Subcutaneous abdominal adipose tissue (tissue), 5 donors: ENCODE measurements at regions not wholly inside any gene's neighbourhood (a gene's known extent, or its start where the extent isn't known, plus 50 kb on each side); places are given as distances from the start of the nearest gene placed in this dataset.

Experiments
- H3K27ac ChIP-seq: one replicate; pipeline ENCODE4 v1.7.0; 2013; ENCODE audit warnings: low read depth, mild to moderate bottlenecking, inconsistent platforms, low read length, moderate library complexity
- H3K27me3 ChIP-seq, 5 donors: one replicate each; pipeline ENCODE4 v1.7.0; 2013; ENCODE audit warnings: low read length in 5 of 5, inconsistent platforms in 1 of 5; ENCODE audit not compliant: control insufficient read depth in 5 of 5, insufficient read depth in 4 of 5
- H3K36me3 ChIP-seq, 5 donors: one replicate each; pipeline ENCODE4 v1.7.0; 2013; ENCODE audit warnings: low read length in 5 of 5; ENCODE audit not compliant: control insufficient read depth in 5 of 5, insufficient read depth in 5 of 5
- H3K4me1 ChIP-seq, 5 donors: one replicate each; pipeline ENCODE4 v1.7.0; 2013; ENCODE audit warnings: low read length in 5 of 5, mild to moderate bottlenecking in 3 of 5, moderate library complexity in 1 of 5; ENCODE audit not compliant: control insufficient read depth in 5 of 5, insufficient read depth in 5 of 5
- H3K4me3 ChIP-seq, 5 donors: one replicate each; pipeline ENCODE4 v1.7.0; 2013; ENCODE audit warnings: low read length in 5 of 5, low read depth in 1 of 5
- H3K9ac ChIP-seq, 5 donors: one replicate each; pipeline ENCODE4 v1.7.0; 2013; ENCODE audit warnings: low read length in 5 of 5, mild to moderate bottlenecking in 4 of 5, moderate library complexity in 3 of 5
- H3K9me3 ChIP-seq, 5 donors: one replicate each; pipeline ENCODE4 v1.7.0; 2013; ENCODE audit warnings: low read length in 5 of 5; ENCODE audit not compliant: control insufficient read depth in 5 of 5
- donor health status: healthy.
- donor health status: healthy.
- donor health status: healthy.
- donor health status: healthy.
- donor health status: healthy.

DNA sequence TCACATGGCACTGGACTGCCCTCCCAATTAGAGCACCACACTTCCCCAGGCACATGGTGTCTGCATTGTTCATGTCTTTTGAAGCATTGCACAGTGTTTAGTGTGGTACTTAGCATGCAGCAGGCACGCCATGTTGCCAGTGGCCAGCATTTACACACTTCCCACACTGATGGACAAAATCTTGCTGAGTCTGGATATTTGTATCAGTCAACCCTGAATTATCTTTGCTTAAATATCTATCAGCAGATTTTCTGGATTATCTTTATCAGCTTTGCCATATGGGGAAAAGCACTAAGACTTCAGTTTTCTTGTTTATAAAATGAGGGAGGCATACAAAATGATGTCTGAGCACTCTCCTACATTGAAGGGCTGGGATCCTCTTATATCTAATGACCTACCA lies 416.0 kb upstream of the MMADHC start:
- Histone ChIP-seq H3K36me3 (no peaks in the 10 kb centered on the region), H3K4me3 (no peak overlapping the region), H3K4me1 (no peaks in the 10 kb centered on the region), H3K9ac (no peak overlapping the region), H3K27ac (no peak overlapping the region), H3K9me3 (no peaks in the 10 kb centered on the region), H3K27me3 (no peaks in the 10 kb centered on the region)

DNA sequence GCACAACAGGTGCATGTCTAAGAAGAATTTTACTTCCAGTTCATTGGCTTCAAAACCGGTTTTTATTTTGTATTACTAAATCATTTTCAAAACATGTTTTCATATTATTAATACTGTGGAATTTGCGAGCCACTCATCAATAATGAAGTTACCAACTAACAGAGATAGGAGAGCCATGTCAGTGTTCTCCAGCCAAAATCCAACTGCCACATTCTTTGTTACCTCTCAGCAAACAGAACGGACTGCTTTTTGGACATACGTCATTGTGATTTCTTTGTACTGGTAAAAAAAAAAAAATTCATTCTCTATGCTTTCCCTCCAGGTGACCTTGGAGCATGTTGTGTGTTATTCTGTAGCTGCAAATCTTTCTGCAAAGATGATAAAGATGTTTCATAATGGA lies 414.2 kb upstream of the MMADHC start:
- Histone ChIP-seq H3K4me3 (no peak overlapping the region), H3K4me1 (no peaks in the 10 kb centered on the region), H3K27me3 (no peaks in the 10 kb centered on the region), H3K27ac (no peak overlapping the region), H3K9ac (no peak overlapping the region), H3K36me3 (no peaks in the 10 kb centered on the region), H3K9me3 (no peaks in the 10 kb centered on the region)

DNA sequence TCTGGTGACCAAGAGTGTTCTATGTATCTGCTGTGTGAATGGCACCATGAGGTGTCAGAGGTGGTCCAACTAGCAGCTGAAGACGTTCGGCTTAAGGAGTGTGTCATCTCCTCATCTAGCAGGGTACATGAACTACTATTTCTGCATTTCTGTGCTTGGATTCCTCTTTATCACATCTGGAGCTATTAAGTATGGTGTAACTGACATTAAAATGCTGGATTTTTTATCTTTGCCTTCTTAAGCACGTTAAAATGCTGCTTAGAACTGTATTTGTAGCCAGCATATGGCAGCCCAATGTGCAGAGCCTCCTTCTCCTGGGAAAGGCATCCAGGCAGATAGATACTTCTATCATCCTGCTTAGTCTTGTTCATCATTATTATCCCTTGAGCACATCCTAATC lies 409.3 kb upstream of the MMADHC start:
- Histone ChIP-seq H3K9ac (no peak overlapping the region), H3K9me3 (no peaks in the 10 kb centered on the region), H3K4me1 (peaks cover 0 to 13% (median 7%) of the 10 kb centered on the region in 5 donors), H3K36me3 (no peaks in the 10 kb centered on the region), H3K27ac (no peak overlapping the region), H3K27me3 (no peaks in the 10 kb centered on the region), H3K4me3 (no peak overlapping the region)

DNA sequence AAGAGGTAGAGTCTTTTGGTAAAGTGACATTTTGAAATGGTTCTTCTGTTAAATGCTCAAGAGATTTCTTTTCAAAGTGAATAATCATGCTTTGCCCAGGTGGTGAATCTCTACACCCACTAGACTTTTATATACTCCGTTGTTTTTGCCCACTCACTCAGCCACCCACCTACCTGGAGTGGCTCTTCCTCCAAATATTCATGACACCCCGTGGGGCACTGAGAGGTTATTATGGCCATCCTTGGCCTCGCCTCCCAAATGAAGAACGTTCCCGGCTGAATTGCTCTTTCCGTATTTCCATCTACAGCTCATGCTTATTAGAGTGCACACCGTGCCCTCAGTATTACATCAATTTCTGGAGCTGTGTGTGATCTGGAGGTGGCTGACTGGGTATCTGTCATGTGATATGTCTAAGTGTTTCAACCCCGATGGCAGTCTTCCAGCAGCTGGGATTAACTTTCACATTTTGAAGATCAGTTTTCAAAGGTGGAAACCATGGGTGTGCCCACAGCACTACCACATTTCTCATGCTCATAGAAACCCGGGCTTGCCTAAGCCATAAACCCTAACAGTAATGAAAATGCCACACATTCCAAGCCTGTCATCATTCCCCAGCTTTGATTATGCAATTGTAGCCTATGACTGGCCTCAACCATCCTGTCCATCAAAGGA lies 406.6 kb upstream of the MMADHC start:
- Histone ChIP-seq H3K4me3 (no peak overlapping the region), H3K9me3 (no peaks in the 10 kb centered on the region), H3K27me3 (no peaks in the 10 kb centered on the region), H3K4me1 (peaks cover 0 to 27% (median 23%) of the 10 kb centered on the region in 5 donors), H3K36me3 (no peaks in the 10 kb centered on the region), H3K9ac (no peak overlapping the region), H3K27ac (no peak overlapping the region)

GRCh38 chr2:149993316-149993715 lies 405.7 kb upstream of the MMADHC start:
- Histone ChIP-seq H3K27me3 (no peaks in the 10 kb centered on the region), H3K9ac (no peak overlapping the region), H3K36me3 (no peaks in the 10 kb centered on the region), H3K9me3 (no peaks in the 10 kb centered on the region), H3K4me1 (peaks cover 0 to 34% (median 31%) of the 10 kb centered on the region in 5 donors), H3K4me3 (no peak overlapping the region), H3K27ac (no peak overlapping the region)

DNA sequence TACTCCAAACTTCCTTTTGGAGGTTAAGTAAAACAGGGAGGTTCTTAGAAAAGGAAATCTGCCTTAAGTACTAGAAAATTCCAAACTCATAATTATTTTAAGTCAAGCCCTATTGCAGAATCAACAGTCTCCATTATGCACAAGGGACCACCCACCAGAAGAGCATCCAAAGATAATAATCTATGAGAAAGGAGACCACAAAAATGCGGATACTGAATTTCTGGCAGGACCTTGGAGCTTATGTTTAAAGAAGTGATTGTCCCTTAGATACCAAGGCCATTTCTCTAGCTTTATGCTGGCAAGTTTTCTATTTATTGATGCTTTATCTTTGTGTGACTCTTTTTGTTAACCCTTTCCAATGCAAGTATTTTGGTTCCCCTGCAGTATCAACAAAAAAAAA lies 404.0 kb upstream of the MMADHC start:
- H3K27ac ChIP-seq: no peak overlapping the region
- peaks cover 0 to 36% (median 31%) of the 10 kb centered on the region in 5 donors for H3K4me1 ChIP-seq
- H3K36me3 ChIP-seq: no peaks in the 10 kb centered on the region
- H3K9ac ChIP-seq: no peak overlapping the region
- H3K9me3 ChIP-seq: no peaks in the 10 kb centered on the region
- H3K4me3 ChIP-seq: no peak overlapping the region
- no peaks in the 10 kb centered on the region for H3K27me3 ChIP-seq

- H3K9me3 ChIP-seq: no peaks in the 10 kb centered on the region
- no peaks in the 10 kb centered on the region for H3K36me3 ChIP-seq
- H3K27me3 ChIP-seq: no peaks in the 10 kb centered on the region
- H3K9ac ChIP-seq: no peak overlapping the region
- H3K27ac ChIP-seq: no peak overlapping the region
- H3K4me1 ChIP-seq: peaks cover 0 to 36% (median 31%) of the 10 kb centered on the region in 5 donors
- no peak overlapping the region for H3K4me3 ChIP-seq
Measured at GRCh38 chr2:149990965-149991364, 403.4 kb upstream of the MMADHC start.

DNA sequence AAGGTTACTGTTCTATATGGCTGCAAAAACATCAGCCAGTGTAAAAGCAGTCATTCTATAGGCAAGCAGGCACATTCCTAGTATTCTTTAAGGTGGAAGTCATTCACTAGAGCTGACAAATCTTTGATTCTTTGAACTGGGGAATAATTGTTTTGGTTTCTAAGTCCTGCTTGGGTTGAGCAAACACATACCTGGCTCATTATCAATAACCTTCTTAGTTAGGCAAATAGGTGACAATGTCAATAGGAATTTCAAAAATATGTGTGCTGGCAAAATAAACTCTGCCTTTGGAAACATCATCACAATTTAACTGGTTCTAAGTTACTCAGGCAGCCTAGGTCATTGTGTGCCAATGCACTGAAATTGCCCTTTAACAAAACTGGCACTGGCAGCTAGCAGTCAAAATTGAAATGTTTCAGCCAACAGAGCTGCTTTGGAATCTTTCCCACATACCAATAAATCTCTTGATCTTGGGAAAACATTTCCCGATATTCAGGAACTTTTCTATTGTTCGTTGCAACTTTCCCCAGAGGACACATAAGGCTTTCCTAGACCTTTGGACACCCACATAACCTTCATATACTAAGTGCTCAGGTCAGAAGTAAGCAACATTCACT lies 402.0 kb upstream of the MMADHC start:
- Histone ChIP-seq H3K27ac (peak overlapping the region; percentile 49), H3K27me3 (no peaks in the 10 kb centered on the region), H3K36me3 (no peaks in the 10 kb centered on the region), H3K4me1 (peaks cover 0 to 36% (median 31%) of the 10 kb centered on the region in 5 donors), H3K4me3 (no peak overlapping the region), H3K9ac (no peak overlapping the region), H3K9me3 (no peaks in the 10 kb centered on the region)

DNA sequence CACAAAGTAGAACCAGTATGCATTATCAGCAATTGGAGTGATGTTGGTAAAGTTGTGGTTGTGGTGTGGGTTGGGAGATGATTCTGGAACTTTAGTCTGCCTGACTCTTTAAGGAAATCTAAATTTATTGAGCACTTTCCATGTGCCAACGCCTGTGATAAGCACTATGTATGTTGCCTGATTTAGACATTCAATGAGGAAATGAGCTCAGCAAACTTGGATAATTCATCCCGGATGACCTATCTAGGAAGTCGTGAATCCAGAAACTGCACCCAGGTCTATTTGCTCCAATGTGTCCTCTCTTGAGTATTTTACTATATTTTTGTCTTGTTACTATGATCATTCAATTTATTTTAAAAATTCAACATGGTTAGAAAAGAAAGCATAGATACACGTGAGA lies 400.8 kb upstream of the MMADHC start:
- Histone ChIP-seq H3K4me3 (no peak overlapping the region), H3K9ac (no peak overlapping the region), H3K9me3 (no peaks in the 10 kb centered on the region), H3K36me3 (no peaks in the 10 kb centered on the region), H3K27me3 (no peaks in the 10 kb centered on the region), H3K4me1 (peaks cover 0 to 32% (median 30%) of the 10 kb centered on the region in 5 donors), H3K27ac (no peak overlapping the region)

DNA sequence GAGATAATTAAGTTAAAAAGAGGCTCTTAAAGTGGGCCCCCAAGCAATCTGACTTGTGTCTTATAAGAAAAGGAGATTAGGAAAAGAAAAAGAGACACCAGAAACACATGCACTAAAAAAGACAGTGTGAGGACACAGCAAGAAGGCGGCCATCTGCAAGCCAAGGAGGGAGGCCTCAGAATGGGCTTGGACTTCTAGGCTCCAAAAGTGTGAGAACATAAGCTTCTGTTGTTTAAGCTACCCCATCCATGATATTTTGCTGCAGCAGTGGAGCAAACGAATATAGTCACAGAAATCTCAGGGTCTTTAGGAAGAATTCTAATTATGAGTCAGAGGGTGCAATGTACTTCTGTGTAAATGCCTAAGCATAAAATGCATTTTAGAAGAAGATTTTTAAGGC lies 399.3 kb upstream of the MMADHC start:
- no peaks in the 10 kb centered on the region for H3K9me3 ChIP-seq
- H3K4me1 ChIP-seq: peaks cover 0 to 24% (median 23%) of the 10 kb centered on the region in 5 donors
- H3K4me3 ChIP-seq: no peak overlapping the region
- H3K36me3 ChIP-seq: no peaks in the 10 kb centered on the region
- no peak overlapping the region for H3K9ac ChIP-seq
- no peaks in the 10 kb centered on the region for H3K27me3 ChIP-seq
- H3K27ac ChIP-seq: no peak overlapping the region
